ENCODE measurements at regions not wholly inside any gene's neighbourhood (a gene's known extent, or its start where the extent isn't known, plus 50 kb on each side); places are given as distances from the start of the nearest gene placed in this dataset.

DNA sequence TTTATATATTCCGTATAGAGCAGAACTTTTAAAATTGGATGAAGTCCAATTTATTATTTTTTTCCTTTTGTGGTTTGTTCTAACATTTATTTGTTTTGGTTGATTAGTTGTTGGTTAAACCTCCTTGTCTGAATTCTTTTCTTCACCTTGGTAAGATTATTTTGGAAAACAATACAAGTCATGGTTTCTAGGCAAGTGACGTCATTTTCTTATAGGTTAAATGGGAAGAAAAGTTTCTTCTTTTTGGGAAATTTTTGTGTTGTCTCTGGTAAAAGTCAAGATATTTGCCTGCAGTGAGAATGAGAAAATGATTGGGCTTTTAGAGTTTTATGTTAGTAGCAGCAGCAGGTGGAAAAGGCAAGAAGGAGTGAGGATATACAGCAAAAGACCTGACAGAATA is 197.9 kb downstream of the OTOR start:
- DNase-seq (ENCODE audit: low spot score) = no peak

DNA sequence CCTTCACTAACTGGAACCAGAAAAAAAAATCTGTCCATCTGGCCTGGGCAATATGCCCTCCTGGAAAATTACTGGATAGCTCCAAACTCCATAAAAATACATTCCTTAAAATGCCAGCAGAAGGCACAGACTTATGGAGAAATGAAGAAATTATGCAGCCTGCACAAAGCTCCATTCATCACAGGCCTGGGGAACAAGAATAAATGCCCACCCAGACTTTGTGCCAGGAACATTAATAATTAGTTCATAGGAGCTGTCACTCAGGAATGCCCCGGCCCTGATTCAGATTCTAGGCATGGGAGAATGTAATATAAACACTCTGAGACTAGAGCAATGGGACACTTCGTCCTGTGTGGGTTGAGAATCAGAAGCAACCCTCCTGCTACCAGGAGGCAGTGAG is 199.3 kb downstream of the OTOR start:
- no peak for DNase-seq (ENCODE audit: low spot score)

DNA sequence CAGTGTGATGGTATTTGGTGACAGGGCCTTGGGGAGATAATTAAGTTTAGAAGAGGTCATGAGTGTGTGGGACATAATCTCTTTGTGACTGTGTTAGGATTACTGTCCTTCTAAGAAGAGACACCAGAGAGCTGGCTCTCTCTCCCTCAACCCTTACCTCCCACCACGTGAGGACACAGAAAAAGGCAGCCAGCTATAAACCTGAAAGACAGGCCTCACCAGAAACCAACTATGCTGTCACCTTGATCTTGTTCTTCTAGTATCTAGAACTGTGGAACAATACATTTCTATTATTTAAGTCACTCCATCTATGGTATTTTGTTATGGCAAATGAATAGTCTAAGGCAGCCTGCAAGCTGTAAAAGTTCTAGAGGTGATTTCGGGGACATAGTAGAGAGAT is 203.7 kb downstream of the OTOR start:
- no peak for DNase-seq (ENCODE audit: low spot score)

DNA sequence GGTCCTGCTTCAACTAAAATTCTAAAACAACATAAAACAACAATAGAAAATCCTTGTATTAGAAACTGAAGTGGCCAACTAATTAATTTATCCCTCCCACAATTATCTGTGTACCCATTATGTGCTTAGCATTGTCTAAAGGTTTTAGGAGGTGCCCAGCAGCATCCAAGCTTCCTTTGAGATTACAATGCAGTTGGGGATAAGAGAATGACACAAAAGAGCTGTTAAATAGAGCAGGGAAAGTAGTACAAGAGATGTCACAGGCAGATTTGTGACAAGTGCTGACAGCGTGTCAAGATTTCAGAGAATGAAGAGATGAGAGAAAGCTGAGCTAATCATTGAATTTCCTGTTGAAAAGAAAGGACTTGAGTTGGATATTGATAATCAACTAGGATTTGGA is 204.8 kb downstream of the OTOR start:
- no peak for DNase-seq (ENCODE audit: low spot score)

DNA sequence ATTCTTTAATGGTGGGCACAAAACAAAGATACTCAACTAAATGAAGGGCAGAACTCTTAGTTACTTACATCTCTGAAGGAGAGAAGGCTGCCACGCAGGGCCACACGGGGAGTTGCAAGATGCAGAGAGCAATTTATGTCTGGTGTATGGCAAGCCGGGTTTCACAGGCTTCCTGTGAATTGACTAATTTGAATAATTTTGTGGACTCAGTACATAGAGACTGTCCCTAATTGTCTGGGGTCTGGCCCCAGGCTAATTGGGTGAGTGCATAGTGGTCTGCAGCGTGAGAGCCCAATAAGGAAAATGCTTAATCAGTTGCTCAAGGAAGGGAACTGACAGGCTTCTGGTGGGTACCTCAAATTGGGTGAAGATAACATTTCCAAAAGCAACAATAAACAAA is 205.7 kb downstream of the OTOR start:
- no peak for DNase-seq (ENCODE audit: low spot score)

DNA sequence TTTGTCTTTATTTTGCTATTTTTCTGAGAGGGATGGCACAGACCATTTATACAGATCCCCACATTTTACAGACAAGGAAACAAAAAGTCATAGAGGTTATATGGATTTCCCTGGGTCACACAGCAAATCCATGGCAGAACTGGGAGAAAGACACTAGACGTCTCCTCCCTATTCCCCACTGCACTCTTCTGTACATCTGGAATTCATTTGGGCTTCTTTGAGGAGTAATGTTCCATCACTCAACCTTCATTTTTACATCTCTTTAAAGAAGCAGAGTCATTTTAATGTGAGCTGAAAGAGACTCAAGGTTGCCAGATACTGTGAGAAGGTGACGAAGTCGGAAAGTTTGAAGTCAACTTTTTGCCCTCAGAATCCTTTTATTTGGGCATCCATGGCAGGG is 207.3 kb downstream of the OTOR start:
- DNase-seq (ENCODE audit: low spot score) = no peak

DNA sequence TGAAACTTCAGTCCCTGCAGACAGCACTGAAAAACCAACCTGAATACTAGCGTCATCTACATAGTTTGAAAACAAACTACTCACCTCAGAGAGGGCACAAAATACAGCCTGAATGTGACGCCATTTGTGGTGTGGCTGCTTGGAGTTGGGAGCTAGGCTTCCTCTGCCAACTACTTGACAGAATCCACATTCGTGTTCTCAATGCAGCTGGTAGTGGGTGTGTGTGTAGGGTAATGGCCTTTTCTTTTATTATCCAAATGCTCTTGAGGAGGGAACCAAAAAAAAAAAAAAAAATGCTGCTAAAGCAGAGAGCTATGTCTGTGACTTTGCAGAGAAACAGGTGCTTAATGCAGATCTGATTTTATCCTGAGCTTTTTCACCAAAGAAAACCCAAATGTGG is 207.8 kb downstream of the OTOR start:
- DNase-seq (ENCODE audit: low spot score) = no peak

DNA sequence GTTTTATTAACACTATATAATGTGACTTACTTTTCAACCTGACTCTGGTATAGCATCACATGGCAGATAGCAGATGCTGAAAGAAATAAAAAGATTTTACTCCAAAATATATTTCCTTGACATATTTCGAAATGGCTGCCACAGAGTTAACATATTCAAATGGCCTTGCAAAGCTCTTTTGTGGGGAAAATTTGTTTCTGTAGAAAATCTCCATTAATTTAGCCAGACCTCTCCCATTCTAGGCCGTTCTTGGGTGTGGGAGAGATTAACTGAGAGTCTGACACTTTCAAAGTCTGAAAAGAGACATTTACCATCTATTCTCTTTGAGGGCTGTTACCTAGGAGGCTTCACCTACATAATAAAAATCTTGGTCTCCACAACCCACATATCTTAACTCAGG is 217.2 kb downstream of the OTOR start:
- DNase-seq (ENCODE audit: low spot score) = no peak

DNA sequence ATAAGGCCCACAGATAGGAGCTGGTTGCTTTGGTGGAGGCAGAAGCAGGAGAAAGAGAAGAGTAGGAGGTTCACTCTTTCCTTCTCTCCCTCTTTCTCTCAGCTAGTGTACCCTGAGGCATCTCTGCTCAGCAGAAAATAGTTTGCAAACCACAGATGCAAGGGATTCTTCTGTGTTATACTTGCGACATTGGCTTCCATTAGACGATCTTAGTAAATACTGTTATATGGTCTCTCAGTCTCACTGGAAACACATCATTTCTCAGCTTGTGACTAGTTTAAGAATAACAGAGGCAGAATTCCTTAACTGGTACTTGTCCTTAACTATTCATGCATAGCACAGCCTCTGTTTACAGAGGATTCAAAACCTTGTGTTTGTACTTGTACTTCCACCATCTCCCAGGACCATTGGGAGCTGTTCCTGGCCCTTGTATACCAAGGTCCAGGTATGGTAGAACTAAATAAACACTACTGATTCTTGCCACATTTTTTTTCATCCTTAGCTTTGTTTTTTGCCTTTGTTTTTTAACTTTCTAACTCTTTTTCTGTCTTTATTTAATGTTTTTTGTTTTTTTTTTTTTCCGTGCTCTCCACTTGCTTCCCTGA is 218.2 kb downstream of the OTOR start:
- no peak for DNase-seq (ENCODE audit: low spot score)

DNA sequence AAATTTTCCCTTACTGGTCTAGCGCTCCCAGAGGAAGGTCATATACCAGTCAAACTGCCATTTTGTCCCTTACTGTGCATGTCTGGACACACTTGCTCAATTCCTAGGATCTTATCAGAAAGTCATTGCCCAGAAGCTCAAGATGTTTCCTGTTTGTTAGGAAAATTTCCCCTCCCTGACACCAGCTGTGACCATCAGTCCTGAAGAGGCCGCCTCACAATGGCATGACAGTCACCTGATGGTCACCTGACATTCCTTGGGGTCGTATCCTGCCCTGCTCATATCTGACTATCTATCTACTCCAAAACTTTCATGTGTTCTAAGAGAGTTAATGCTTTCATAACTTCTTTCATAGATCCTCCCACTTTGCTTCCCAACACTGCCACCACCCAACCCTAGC is 219.9 kb downstream of the OTOR start:
- no peak for DNase-seq (ENCODE audit: low spot score)

DNA sequence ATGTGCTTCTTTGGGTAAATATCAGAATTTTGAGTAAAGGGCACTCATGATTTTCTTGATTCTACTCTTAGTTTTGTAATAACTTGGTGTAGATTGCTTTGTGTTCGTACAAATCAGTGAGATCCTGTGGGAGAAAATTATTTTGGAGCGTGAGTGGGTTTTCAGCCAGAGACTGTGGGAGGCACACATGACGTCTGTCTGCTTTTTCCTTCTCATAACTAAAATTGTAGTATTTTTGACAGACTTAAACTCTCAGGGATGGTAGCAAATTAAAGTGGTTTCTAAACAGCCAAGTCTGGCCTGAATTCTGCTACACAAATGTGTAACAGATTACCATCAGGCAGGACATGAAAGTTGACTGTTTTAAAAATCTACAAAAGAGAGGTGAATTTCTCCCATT is 222.6 kb downstream of the OTOR start:
- DNase-seq (ENCODE audit: low spot score) = no peak

DNA sequence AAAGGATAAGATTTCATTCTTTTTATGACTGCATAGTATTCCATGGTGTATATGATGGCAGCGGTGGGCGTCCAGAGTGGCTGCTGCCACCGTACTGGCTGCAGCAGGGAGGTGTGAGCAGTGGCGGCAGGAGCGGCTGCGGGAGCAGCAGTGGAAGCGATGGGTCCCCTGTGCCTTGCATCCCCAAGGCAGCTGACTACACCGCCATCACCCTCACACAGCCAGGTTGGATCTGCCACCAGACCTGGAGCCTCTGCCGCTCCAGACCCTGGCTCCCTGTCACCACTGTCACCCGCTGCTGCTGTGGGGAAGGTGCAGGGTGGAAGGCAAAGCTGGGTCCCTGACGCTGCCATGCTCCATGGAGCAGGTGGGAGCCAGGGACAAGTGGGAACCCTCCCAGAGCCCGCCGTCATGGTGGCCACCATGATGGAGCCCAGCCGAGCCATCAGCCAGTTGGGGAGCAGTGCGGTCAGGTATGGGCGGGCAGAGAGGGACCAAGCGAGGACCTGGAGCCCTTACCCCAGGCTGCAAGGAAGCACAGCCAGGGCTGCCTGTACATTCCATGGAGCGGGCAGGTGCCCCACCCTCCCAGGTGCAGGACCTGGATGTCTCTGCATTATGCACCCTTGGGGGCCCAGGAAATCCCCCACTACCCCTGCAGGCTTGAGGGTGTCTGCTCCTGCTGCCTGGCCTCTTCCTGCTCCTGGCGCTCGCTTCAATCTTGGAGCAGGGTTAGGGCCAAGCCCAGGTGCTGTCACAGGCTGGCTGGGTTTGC is 226.1 kb downstream of the OTOR start:
- DNase-seq (ENCODE audit: low spot score) = no peak

DNA sequence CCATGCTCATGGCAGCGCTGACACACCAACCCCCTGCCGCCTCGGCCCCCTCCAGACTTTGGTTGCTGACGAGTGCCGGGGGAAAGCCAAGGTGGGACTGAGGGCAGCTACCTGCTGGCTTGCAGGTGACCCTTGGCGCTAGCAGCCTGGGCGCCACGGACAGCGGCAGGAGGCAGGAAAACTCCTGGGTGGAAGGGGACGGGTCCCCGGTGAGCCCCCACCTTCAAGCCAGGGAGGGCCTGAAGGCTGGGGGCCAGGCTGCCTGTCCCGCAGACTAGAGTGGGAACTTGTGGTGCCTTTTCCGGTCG is 226.7 kb downstream of the OTOR start:
- no peak for DNase-seq (ENCODE audit: low spot score)

DNA sequence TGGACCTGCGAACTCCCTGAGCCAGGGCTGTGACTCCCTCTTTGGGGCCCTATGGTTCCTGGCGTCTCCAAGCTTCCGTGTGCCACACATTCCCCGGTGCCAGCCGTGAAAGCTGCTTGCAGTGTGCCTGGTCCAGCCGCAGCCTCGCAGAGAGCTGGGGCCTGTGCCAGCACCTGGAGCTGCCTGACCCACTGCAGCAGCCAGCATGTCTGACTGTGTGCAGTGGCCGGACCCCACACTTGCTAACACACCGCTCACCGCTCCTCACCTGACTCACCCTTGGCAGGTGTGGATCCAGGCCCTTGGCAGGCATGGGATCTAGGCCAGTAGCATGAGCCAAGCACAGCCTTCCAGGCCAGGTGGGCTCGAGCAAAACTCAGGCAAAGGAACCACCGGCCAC is 227.5 kb downstream of the OTOR start:
- DNase-seq (ENCODE audit: low spot score) = no peak

DNA sequence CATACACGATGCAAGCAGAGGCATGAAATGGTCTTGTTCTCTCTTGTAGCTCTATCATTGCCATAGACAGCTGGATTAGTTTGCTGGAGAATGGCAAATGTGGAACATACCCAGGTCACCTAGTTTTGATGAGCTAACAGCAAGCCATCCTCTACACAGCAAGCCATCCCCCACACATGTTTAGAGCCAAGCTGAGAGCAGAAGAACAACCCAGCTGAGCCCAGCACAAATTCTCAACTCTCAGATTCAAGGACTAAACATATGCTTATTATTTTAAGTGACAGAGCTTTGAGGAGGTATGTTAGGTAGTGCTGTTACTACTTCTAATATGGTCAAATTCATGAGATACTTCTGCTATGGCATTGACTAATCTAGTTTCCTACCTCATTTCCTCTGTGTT is 230.3 kb downstream of the OTOR start:
- DNase-seq (ENCODE audit: low spot score) = no peak

DNA sequence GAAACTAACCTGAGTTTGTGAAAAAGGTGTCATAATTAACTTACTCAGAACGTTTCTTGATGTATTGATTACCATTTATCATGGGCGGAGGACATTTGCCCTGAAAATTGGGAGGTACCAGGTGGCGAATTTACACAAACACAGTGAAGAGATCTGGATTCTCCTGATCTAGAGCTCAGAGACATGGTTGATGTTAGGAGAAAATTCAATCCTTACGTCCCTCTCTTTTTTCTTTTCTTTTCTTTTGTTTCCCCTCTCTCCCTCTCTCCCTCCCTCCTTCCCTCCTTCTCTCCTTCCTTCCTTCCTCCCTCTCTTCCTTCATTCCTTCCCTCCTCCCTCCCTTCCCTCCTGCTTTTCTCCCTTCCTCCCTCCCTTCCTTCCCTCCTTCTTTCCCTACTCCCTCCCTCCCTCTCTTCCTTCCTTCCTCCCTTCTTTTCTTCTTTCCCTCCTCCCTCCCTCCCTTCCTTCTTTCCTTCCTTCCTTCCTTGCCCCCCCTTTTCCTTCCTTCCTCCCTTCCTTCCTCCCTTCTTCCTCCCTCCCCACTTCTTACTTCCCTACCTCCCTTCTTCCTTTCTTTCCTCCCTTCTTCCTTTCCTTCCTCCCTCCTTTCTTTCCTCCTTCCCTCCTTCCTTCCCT is 234.1 kb downstream of the OTOR start:
- no peak for DNase-seq (ENCODE audit: low spot score)

DNA sequence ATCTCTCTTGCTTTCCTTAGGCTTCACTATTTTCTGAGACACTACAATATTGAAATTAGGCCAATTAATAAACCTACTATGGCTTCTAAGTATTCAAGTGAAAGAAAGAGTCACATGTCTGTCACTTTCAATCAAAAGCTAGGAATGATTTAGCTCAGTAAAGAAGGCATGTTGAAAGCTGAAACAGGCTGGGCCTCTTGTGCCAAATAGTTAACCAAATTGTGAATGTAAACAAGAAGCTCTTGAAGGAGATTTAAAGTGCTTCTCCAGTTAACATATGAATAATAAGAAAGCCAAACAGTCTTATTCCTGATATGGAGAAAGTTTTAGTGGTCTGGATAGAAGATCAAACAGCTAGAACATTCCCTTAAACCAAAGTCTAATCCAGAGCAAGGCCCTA is 236.3 kb downstream of the OTOR start:
- DNase-seq (ENCODE audit: low spot score) = no peak

DNA sequence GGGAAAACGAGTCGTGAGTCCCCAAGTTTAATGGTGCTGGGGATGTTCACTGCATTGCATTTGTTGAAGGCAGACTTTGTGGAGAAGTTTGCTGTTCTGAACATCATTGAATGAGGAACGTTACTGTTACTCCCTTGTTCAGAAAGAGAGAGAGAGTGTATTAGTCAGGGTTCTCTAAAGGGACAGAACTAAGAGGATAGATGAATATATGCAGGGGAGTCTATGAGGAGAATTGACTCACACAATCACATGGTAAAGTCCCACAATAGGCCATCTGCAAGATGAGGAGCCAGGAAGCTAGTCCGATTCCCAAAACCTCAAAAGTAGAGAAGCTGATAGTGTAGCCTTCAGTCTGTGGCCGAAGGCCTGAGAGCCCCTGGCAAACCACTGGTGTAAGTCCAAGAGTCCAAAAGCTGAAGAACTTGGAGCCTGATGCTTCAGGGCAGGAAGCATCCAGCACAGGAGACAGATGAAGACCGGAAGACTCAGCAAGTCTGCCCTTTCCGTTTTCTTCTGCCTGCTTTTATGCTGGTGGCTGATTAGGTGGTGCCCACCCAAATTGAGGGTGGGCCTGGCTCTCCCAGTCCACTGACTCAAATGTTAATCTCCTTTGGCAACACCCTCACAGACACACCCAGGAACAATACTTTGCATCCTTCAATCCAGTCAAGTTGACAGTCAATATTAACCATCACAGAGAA is 223.5 kb upstream of the PCSK2 start:
- no peak for DNase-seq (ENCODE audit: low spot score)

DNA sequence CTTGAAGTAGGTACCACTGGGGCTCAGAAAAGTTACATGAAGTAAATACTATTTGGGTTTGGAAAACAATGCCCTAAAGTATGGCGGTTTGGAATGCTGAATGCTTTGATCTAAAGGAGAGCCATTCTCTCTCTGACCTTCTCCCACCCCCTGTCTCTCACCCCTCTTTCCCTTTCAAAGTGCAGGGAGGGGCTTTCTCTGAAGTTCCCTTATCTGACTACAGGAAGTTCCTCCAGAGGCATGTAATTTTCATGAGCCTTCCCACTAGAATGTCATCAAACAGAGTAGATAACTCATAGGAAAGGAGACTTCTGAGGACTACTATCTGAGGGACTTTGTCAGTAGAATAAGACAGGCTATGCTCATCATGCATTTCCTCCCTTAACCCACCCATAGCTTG is 216.7 kb upstream of the PCSK2 start:
- no peak for DNase-seq (ENCODE audit: low spot score)

DNA sequence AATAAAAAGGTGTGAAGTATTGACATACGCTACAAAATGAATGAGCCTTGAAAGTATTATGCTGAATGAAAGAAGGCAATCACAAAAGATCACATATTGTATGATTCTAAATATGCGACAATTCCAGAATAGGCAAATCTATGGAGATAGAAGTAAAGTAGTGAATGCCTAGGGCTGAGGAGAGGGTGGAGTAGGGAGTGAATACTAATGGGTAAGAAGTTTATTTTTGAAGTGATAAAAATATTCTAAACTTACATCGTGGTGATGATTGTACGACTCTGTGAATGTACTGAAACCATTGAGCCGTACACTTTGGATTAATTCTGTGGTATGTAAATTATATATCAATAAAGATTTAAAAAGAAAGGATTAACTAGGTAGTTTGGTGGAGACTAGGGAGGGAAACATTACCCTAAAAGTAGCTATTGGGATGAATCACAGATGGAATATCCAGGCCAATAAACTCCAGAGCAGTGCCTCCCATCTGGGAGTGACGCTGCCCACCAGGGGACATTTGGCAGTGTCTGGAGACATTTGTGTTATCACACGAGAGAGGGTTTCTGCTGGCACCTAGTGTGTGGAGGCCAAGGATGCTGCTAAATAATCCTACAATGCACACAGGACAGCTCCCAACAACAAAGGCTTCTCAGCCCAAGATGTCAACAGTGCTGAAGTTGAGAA is 214.2 kb upstream of the PCSK2 start:
- no peak for DNase-seq (ENCODE audit: low spot score)

DNA sequence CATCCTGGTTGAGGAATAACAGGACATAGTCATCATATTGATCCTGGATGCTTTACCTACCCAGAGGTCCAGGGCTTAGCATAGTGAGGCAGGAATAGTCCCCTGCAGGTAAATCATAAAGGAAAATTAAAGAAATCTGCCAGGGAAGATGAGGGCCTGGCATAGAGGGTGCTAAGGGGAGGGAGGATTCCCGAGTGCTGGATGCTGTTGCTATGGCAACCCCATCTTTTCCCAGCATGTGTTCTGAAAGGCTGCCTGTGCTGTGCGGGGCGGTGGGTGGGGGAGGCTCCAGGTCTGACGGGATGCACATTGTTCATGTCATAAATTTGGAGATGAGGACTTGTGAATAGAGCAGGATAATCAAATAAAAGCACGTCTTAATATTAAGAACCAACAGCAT is 212.6 kb upstream of the PCSK2 start:
- peak; percentile 55 for DNase-seq (ENCODE audit: low spot score)

DNA sequence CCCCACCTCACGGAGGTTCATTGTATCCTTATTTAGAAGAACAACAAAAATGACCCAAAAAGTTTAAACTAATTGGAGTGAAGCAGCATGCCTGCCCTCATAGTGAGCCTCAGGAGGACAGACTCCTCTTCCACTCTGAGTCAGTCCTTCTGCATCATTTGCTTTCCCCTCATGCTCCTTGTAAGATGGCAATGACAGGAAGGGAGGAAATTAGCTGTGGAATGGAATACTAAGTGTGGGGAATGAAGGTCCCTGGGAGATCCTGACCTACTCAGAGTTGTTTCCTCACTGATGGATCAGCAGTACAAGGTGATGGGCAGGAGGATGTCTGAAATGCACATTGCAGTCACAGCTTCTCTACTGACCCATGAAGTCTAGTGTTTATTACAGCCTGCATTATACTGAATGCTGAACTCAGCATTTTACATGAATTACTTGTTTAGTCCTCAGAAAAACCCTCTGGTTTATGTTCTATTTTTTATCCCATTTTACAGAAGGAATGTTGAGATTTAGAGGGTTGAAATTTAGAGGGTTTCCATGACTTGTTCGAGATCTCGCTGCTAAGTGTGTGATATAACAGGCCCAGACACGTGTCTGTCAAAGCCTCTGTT is 212.0 kb upstream of the PCSK2 start:
- no peak for DNase-seq (ENCODE audit: low spot score)

Data from ecto neural progenitor cell (in vitro differentiated cells).